ENCODE measurements at regions not wholly inside any gene's neighbourhood (a gene's known extent, or its start where the extent isn't known, plus 50 kb on each side); places are given as distances from the start of the nearest gene placed in this dataset.

- Histone ChIP-seq H3K79me2 (ENCODE audit: control insufficient read depth in 1 of 2, insufficient read depth in 2 of 2, low read length in 2 of 2) (no peaks in the 10 kb centered on the region), H3K36me3 (ENCODE audit: control insufficient read depth in 2 of 4, insufficient read depth in 4 of 4, low read length in 3 of 4) (0 out of 8 replicates have a peak, but pooled peaks cover 0 to 3% (median 0%) of the 10 kb centered on the region in 4 experiments), H3K4ac (replicated peaks; ENCODE audit: insufficient read length, low read depth, low read length) (no peak overlapping the region), H3K56ac (replicated peaks; ENCODE audit: insufficient read length, low read depth, low read length) (no peak overlapping the region), H3K79me1 (ENCODE audit: low read depth, low read length) (no peaks in the 10 kb centered on the region), H4K20me1 (replicated peaks in 1 of 2; ENCODE audit: control insufficient read depth in 1 of 2, insufficient read depth in 2 of 2, low read length in 2 of 2) (no peaks in the 10 kb centered on the region), H2BK120ac (replicated peaks; ENCODE audit: low read depth, low read length) (no peak overlapping the region), H3K4me1 (replicated peaks in 1 of 4; ENCODE audit: control insufficient read depth in 3 of 4, insufficient read depth in 4 of 4, low read length in 3 of 4) (peaks cover 0 to 6% (median 0%) of the 10 kb centered on the region in 4 experiments; a peak in 1 of 7 replicates), H4K5ac (ENCODE audit: insufficient read length, low read depth, low read length) (no peak overlapping the region), H3K27ac (ENCODE audit: low read depth, low read length) (no peak overlapping the region), H3K23ac (ENCODE audit: insufficient read length) (no peak overlapping the region), H3K14ac (ENCODE audit: insufficient read length) (no peak overlapping the region), H2BK5ac (ENCODE audit: low read depth, low read length) (no peak overlapping the region), H2BK20ac (ENCODE audit: low read length) (no peak overlapping the region), H3K9ac (replicated peaks in 1 of 4; ENCODE audit: extremely low read depth in 1 of 4, low read depth in 3 of 4, low read length in 3 of 4) (no peak overlapping the region), H2AFZ (ENCODE audit: low read length) (no peak overlapping the region), H2BK12ac (ENCODE audit: low read depth, low read length) (peak overlapping the region; percentile 68; the same call in 1 of the 2 replicates), H3K27me3 (replicated peaks in 1 of 4; ENCODE audit: control insufficient read depth in 3 of 4, extremely low read depth in 1 of 4, insufficient read depth in 3 of 4, low read length in 3 of 4) (peaks cover 0 to 1% (median 0%) of the 10 kb centered on the region in 4 experiments; a peak in 1 of 7 replicates), H4K91ac (replicated peaks; ENCODE audit: insufficient read length, low read length) (no peak overlapping the region), H3K4me2 (ENCODE audit: insufficient read depth in 1 of 2, low read depth in 2 of 2, low read length in 2 of 2) (no peak overlapping the region), H2BK15ac (ENCODE audit: low read length) (0 out of 2 replicates have a peak overlapping the region, but pooled peaks have one; percentile 31), H3K4me3 (ENCODE audit: extremely low read depth in 1 of 4, insufficient read depth in 2 of 4, low read depth in 3 of 4, low read length in 4 of 4) (no peak overlapping the region), H3K23me2 (ENCODE audit: low read depth, low read length) (no peaks in the 10 kb centered on the region), H3K18ac (ENCODE audit: extremely low read depth, low read length) (no peak overlapping the region), H2AK5ac (ENCODE audit: low read depth, low read length) (no peak overlapping the region), H4K8ac (ENCODE audit: extremely low read depth, insufficient read depth, low read length) (no peak overlapping the region), H3K9me3 (ENCODE audit: insufficient read depth in 2 of 2, low read depth in 1 of 2, low read length in 1 of 2) (no peaks in the 10 kb centered on the region)
- DNase-seq (ENCODE audit: low read depth in 1 of 2, low spot score in 2 of 2) (no peak), FAIRE-seq (no peak)
- CTCF ChIA-PET (ENCODE audit: partially characterized antibody): interaction anchor here (1.1 to 2.2 kb wide), 3 partner anchors 9 to 16 kb away, joined by 3 to 7 read pairs (median 4); no protein-coding TSS in a partner anchor
- TF ChIP-seq TBP (IDR thresholded peaks at IDR 0.05; ENCODE audit: low read depth, low read length): no peak
- TF ChIP-seq RFX5 (IDR thresholded peaks at IDR 0.05; ENCODE audit: borderline replicate concordance, low read depth, low read length): no peak
- no peak for TF ChIP-seq MAFK (IDR thresholded peaks at IDR 0.05; ENCODE audit: low read depth, low read length)
- TF ChIP-seq BRCA1 (IDR thresholded peaks at IDR 0.05; ENCODE audit: low read depth, low read length): no peak
- TF ChIP-seq POLR2A (IDR thresholded peaks at IDR 0.05; ENCODE audit: control extremely low read depth in 1 of 2, low read depth in 2 of 2, low read length in 2 of 2): no peak
- TF ChIP-seq YY1 (IDR thresholded peaks at IDR 0.05; ENCODE audit: low read depth, low read length): no peak
- no peak for TF ChIP-seq SP2 (IDR thresholded peaks at IDR 0.05; ENCODE audit: low read length)
- TF ChIP-seq CBX5 (IDR thresholded peaks at IDR 0.05; ENCODE audit: low read depth, low read length): no peak
- TF ChIP-seq KDM1A (IDR thresholded peaks at IDR 0.05; ENCODE audit: borderline replicate concordance, low read length): no peak
- 94% methylated on average over 2 of the region's 2 CpGs; no CpG with 5 or more reads in 1 of the 2 experiments for WGBS, 2 experiments (ENCODE audit: extremely low coverage in 1 of 2, insufficient coverage in 1 of 2, insufficient read length in 1 of 2, insufficient replicate concordance in 2 of 2, low coverage in 1 of 2, low lambda C conversion rate in 2 of 2, missing lambda C conversion rate in 1 of 2)
- POLR2A ChIA-PET (ENCODE audit: partially characterized antibody): interaction anchor here (0.9 to 2.5 kb wide), 3 partner anchors 9 to 57 kb away, joined by 3 to 11 read pairs (median 3); partner anchors contain the start of gene CCN2
Measured at GRCh38 chr6:132007474-132008190, 56.5 kb upstream of the CCN2 start.

All from H1 (cell line).